Fibroblast of skin of back (primary cell): ENCODE measurements at regions not wholly inside any gene's neighbourhood (a gene's known extent, or its start where the extent isn't known, plus 50 kb on each side); places are given as distances from the start of the nearest gene placed in this dataset.
"Not testable (repeated sequence)": the region's sequence is repeated elsewhere in the genome, so short reads cannot be mapped to it uniquely, and the experiment has no call there.

ENCODE experiments used
- DNase-seq: peaks from one replicate; pipeline ENCODE4 v3.0.0-alpha.2; 2013

DNA sequence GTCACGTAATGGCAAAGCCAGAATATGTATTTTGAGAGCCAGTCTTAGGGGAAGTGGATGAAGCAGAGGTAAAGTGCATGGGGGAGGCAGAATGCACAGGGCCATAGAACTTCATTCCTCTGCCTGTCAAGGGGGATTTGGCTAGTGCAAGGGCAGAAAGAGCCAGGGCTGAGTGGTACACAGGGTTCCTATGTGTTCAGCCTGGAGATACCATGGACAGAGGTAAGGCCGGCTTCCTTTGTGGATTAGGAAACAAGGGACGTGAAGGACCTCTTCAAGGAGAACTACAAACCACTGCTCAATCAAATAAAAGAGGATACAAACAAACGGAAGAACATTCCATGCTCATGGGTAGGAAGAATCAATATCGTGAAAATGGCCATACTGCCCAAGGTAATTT, 241.1 kb upstream of the ELAVL2 start:
- not testable (repeated sequence) for DNase-seq

DNA sequence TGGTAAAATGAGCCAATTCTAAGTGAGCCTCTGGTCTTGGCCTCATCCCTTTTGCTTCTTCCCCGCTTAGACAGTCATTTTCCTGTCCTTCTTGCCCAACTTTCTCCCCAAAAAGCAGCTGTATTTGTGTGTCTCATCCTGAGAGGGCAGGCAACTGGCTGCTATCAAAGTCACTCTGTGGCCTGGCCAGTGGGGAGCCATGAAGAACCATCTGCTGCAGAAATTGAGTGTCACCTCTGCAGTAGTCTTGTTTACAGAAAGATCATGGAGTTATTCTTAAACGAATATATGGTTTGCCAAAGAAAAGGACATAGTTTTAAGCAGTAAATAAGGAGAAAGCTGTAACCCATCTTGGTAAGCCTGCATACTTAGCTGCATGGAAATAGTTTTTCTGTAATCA, 233.6 kb upstream of the ELAVL2 start:
- no peak for DNase-seq

DNA sequence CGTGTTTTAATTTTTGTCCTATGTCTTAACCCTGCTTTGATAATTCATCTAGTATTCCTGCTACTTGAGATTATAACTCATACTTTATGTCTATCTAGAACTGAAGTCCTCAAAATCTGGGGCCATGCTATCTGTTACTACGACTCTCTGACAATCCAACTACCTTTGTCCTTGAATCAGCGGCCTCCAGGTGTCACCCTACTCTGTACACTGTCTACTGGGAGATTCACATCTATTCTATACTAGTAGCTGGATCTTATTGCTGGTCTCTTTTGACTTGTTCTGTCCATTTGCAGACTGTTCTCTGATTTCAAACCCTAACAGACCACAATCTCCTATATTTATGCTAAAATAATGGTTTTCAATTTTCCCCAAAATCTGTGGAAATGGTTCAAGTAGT, 225.5 kb upstream of the ELAVL2 start:
- DNase-seq, result no peak

DNA sequence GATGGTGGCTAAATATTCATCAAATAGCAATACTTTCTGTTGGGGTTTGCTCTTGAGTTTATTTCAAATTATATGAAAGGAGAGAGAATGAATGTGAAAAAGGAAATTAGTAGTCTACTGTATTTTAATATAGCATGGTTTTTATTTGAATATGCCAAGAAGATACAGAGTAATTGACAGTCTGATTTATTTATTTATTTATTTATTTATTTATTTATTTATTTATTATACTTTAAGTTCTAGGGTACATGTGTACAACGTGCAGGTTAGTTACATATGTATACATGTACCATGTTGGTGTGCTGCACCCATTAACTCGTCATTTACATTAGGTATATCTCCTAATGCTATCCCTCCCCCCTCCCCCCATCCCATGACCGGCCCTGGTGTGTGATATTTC, 224.2 kb upstream of the ELAVL2 start:
- DNase-seq, result not testable (repeated sequence)

DNA sequence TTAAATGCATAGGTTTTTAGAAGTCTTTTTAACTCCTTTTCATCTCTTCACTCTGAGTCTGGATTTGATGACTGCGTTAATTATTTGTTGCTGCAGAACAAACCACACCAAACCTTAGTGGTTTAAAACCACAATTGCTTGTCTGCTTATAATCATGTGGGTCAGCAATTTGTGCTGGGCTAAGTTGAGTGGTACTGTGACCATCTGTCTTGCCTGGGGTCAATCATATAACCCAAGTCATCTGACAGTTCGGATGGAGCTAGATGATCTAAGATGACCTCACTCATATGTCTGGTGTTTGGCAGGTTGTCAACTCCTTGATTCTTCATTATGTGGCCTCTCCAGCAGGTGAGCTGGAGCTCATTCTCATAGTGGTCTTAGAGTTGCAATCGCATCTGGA, 219.1 kb upstream of the ELAVL2 start:
- no peak for DNase-seq

DNA sequence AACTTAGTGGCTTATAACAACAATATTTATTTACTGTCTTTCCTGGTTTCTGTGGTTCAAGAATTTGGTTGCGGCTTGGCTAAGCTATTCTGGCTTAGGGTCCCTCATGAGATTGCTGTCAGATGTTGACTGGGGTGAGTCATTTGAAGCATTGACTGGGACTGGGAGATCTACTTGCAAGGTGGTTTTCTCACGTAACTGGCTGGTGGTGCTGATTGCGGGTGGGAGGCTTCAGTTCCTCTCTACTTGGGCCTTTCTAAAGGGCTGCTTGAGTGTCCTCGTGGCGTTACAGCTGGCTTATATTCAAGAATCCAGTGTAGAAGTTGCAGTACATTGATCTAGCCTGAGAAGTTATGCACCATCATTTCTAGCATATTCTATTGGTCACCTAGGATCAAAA, 218.5 kb upstream of the ELAVL2 start:
- DNase-seq, result no peak

DNA sequence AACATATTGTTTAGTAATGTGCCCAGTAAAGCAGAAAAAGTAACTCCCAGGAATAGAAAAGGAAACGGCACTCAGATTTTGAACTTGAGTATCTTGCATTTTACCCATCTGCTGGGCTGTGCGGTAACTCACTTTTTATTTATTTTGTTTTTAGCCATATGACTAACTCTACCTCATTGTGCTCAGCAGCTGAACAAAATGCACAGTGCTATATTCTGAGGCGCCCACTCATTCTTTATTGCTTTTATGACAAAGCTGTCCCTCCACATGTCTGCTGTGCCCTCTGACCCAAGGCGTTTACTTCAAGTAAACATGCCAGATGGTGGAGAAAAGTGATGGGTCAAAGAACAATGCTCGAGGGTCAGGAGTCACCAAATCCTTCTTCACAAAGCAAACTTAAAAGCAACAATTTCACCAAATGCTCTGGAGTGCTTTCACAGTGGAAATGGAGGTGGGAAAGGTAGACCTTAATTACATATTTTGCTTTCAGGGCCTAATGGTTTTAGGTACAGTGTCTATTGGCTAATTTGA, 215.2 kb upstream of the ELAVL2 start:
- DNase-seq, result no peak

DNA sequence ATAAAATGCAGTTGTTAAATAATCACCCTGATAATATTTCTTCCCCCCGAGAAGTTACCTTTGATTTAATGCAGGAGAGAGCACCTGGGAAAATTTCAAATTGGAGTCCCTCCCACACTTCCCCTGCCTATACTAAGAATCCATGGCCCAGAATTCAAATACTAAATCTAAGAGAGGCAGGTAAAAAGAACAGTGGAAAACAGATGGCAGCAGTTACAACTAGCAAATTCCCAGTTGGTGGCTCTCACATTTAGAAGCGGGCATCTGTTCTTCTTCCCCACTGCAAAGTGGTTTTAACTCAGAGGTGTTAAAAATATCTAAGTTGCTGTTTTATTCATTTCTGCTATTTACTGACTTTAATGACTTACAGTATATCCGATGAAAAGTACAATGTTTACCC, 210.4 kb upstream of the ELAVL2 start:
- no peak for DNase-seq

DNA sequence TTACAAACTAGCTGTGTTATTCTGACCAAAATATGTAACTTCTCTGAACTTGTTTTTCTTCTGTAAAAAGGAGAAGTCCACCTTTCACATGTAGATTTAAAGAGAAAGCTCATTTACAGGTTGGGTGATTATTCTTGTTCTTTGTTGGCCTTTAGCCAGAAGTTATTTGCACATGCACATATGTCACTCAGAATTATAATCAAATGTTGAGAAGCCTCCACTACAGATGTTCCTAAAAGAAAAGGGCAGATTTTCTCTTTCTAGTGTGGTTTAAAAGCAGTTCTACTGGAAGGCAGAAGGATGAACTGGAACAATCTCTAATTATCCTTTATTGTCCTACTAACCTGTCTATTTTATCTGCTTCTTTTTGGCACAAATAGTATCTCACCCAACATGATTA, 209.8 kb upstream of the ELAVL2 start:
- no peak for DNase-seq

DNA sequence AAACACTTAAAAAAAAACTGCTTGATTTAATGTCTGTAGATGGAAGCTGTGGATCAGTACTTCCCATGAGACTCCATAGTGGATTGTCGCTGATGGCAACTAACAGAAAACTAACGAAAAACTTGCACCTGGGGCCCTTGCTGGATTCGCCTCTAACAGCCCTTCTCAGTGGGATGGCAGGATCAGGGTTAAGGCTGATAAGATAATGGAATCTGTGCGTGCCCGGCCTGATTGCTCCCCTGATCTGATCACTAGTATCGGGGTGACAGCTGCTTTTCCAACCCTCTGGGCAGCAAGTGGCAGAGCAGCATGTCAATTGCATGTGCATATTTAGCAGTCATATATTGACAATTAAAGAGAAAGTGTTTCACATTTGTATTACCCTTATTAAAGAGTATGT, 185.8 kb upstream of the ELAVL2 start:
- no peak for DNase-seq

DNA sequence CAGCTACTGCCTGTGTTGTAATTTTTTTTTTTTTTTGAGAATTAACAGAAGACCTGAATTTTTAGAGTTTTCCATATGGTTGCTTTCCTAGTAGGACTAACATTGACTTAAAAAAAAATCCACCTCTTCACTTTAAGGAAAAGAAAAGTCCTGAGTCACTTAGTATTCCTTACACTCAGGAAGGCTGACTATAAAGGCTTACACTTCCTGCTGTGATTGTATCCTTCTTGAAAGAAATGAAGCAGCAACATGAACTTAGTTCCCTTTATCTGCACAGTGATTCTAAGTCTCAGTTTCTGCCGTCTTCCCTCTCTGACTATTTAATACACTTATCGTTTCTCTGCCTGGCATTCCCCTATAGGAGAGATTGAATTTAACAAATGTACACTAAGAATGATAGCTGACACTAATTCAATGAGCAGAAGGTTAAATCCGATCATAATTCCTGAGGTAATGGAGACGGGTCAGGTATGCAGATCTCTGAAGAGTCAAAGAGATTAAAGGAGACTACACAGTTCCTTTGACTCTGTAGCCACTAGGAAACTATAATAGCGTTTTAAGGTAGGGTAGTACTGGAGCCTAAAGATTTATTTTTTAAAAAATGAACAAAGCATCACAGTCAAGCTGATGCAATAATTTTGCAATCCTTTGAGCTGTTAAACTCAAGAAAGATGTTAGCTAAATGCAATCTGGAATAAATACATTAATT, 185.1 kb upstream of the ELAVL2 start:
- DNase-seq, result no peak

DNA sequence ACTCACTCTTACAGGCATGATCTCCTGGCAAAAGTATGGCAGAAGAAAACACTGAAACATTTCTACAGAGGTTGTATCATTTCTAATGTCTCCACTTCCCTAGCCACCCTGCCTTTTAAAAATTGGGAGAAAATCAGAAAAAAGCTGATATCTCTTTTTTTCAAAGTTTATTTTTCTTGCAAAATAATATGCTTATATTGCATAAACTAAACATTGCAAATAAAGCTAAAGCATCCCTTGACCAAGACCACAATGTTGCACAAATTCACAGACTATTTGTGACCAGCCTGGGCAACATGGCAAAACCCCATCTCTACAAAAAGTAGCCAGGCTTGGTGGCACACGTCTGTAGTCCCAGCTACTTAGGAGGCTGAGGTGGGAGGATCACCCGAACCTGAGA, 183.3 kb upstream of the ELAVL2 start:
- DNase-seq, result no peak

DNA sequence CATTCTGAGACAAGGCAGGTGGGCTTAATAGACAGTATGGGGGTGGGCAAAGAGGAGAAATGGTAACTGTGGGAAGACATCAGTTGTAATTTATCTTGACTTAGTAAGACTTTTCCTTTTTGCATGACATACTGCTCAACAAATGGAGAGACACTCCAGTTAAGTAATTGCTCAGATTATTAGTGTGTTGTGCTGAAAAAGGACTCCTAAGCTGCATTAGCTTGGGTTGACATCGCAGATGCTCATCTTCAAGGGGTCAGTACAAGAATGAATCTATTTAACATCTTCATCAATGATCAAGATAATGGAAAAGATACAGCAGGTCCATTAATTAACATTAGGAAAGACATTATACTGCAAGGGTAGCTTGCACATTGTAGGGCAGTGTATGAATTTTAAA, 181.1 kb upstream of the ELAVL2 start:
- DNase-seq, result no peak

DNA sequence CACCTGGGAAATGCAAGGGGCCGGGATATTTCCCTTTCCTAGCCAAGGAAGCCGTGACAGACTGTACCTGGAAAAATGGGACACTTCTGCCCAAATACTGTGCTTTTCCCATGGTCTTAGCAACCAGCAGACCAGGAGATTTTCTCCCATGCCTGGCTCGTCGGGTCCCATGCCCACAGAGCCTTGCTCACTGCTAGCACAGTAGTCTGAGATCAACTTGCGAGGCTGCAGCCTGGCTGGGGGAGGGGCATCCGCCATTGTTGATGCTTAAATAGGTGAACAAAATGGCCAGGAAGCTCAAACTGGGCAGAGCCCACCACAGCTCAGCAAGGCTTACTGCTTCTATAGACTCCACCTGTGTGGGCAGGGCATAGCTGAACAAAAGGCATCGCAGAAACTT, 165.8 kb upstream of the ELAVL2 start:
- not testable (repeated sequence) for DNase-seq

DNA sequence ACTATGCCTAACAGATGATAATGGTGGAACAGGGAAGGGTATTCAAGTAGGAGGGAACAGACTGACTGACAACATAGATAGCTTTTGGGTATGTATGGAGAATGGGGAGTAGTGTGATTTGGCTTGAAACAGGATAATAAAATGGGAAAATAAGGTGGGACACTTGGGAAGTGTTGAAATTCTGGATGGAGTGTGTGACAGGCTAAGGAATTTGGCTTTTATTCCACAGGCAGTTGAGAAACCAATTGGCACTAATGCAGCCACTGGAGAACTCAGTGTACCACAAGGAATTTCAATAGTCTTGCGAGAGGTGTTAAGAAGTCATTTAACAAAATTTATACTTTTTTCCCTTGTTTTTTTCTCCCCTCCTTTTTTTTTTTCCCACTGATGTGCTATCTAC, 153.5 kb upstream of the ELAVL2 start:
- DNase-seq, result no peak

DNA sequence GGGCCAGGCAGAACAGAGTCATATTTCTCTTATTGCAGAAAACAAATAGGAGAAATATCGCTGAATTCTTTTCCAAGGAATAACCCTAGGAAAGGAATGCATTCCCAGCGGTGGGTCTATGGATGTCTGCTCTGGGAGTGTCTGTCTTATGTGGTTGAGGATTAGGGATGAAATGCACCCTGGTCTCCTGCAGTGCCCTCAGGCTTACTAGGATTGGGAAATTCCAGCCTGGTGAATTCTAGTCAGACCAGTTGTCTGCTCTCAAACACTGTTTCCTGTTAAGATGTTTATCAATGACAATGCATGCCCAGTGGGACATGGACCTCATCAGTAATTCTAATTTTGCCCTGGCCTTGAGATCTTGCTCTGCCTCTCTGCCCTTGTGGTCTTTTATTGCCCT, 136.1 kb upstream of the ELAVL2 start:
- no peak for DNase-seq

DNA sequence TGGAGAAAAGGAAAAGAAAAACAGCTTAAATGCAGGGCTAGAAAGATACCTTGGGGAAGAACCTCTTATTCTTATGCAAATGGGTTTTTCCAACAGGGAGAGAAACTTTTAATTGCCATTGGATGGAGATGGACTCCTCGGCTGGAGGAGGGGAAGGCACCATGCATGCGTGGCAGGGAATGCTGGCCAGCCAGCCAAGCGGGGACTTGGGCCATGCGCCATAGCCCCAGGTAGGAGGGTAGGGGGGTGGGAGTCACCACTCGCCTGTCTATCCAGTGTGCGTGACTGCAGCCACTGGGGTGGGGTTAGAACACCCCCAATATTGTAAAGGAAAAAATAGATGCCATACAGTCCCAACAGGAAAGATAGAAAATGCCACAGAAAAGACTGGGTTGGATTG, 119.9 kb upstream of the ELAVL2 start:
- DNase-seq, result no peak

DNA sequence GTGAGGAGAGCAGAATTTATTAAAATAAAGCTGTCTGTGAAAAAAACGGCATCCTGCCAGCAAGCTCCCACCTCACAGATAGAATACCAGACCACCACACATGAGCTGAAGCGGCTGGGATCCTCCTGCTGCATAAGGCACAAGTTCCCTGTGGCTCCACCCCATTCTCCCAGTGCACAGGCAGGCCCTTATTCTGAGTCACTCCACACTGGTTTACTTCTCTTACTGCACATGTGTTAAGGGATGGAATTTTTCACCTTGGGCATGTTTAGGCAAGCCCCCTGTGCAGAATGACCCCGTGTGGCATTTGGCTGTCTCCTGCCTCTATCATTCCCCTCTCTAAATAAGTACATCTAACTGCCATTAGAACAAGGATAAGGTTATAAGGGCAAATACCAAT, 115.0 kb upstream of the ELAVL2 start:
- no peak for DNase-seq

DNA sequence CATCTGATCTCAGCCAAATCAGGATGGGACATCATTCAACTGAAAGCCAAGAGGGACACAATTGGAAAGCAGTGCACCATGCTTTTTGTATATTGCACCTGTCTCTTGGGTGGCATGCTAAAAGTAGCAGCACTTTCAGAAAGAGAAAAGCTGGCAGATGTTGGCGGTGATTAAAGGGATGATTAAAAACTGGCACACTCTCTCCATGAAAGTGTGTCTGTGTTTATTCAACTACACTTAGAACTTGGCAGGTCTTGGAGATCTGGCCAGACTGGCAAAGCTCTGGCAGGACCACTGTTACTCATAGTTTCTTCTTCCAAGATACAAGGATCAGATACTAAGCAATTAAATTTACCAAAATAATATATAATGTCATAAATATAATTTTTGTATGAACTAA, 112.9 kb upstream of the ELAVL2 start:
- no peak for DNase-seq

DNA sequence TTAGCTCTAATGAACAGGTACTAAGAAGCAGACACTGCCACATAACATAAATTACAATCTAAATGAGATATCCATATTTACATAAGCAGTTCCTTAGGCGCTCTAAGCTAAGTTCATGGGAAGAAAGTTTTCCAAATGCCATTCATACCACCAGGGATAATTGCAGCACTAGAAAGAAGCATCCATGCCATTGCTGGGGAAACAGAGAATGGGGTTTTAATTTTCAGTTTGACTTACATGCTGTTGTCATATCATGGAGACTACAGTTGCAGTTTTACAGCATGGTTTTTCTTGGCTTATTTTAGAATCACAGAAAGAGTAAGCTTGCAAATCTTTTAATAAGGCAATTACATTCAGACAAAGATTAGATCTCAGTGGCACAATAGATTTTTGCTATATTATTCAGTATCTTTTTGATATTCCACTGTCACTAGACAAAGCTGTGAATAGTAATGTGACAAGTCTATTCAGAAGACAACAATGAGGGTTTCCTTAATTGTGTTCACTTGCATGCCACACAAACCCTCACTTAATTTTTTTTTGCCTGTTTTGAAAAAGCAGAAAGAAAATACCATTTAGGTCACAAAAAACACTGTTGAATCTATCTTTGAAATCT, 108.4 kb upstream of the ELAVL2 start:
- no peak for DNase-seq

DNA sequence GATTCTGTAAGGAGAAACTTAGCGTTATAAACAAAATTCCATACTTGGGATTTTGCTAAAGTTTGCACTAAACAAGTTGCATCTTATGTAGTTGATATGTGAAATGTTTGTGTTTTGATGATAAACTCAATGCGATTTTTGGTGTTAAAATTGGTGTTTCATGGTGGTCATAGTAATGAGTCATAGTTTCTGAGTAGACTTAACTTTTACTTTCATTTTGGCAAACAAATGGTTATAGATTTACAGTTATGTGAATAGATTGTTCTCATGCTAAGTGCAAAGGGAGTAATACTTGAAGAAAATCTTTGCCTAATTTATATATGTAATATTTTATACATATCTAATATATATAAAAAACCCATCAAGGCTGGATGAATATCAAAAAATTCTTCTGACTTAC, 107.3 kb upstream of the ELAVL2 start:
- no peak for DNase-seq

DNA sequence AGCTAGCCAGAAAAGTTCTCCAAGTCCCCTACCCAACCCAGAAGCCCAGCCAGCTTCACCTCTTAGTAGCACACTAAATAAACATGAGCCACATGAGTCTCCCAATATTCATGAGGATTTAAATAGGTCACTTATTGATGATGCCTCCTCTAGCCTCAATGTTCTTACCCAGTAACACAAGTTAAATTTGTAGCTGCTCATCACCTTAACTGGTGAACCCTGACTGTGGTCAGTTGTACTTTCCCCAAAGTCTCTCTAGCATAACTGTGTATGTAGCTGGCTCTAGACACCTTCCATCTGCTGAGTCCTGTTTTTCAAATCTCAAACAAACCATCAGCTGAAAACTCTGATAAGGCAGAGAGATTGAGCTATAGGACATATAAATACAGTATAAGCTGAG, 100.3 kb upstream of the ELAVL2 start:
- no peak for DNase-seq

DNA sequence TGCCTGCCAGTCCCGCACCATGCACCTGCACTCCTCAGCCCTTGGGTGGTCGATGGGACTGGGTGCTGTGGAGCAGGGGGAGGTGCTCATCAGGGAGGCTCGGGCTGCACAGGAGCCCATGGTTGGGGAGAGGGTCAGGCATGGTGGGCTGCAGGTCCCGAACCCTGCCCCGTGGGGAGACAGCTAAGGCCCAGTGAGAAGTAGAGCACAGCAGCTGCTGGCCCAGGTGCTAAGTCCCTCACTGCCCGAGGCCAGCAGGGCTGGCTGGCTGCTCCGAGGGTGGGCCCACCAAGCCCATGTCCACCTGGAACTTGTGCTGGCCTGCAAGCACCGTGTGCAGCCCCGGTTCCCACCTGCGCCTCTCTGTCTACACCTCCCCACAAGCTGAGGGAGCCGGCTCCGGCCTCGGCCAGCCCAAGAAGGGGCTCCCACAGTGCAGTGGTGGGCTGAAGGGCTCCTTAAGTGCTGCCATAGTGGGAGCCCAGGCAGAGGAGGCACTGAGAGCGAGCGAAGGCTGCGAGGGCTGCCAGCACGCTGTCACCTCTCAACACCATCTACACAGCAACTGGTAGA, 88.5 kb upstream of the ELAVL2 start:
- no peak for DNase-seq

DNA sequence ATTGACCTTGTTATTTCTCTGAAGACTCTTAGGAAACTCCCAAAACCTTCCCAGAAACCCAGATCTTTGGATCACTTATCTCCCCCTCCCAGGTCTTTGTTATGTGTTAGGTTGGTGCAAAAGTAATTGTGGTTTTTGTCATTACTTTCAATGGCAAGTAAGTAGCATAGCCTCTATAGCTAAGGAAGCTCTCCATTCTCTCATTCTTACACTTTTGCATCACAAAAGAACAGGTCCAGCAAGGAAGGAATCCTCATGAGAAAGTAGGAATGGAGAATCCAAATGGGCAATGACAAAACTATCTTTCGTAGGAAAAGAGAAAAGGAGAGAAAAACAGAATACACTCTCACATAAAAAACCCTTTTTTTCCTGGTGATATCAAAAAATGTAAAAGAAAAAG, 81.3 kb upstream of the ELAVL2 start:
- no peak for DNase-seq
